T-cell (primary cell): ENCODE measurements at regions not wholly inside any gene's neighbourhood (a gene's known extent, or its start where the extent isn't known, plus 50 kb on each side); places are given as distances from the start of the nearest gene placed in this dataset.

Experiments
- ATAC-seq, 4 experiments: fragments of 200-7000 bp in 3 of 4; fragments of 150-1000 bp in 1 of 4; cut with Tn5 transposase; replicated peaks in 1 of 4; 1 replicate in 3 of 4; 2 replicates in 1 of 4; pipeline ENCODE4 v1.10.0; 2021; ENCODE audit warnings: moderate library complexity in 3 of 4, mild to moderate bottlenecking in 2 of 4, moderate number of reproducible peaks in 1 of 4
- CTCF ChIA-PET, 2 donors: fragments of 300-600 bp; sonication (Branson Sonifier 250); formaldehyde crosslinking; loops; one replicate each; lab custom pipeline; 2022; ENCODE audit warnings: antibody characterized with exemption in 2 of 2; lab: Charles Lee
- POLR2A ChIA-PET, 2 donors: fragments of 300-600 bp; sonication (Branson Sonifier 250); formaldehyde crosslinking; loops; one replicate each; lab custom pipeline; 2022; ENCODE audit warnings: antibody characterized with exemption in 2 of 2; lab: Charles Lee
- DNase-seq, 35 experiments: peaks; one replicate each; pipeline versions ENCODE4 v3.0.0 to v3.0.0-alpha.2; 2013 to 2023
- H3K27ac ChIP-seq: one replicate; pipeline ENCODE4 v1.5.1; 2013; ENCODE audit warnings: low read length
- H3K27me3 ChIP-seq, 2 experiments: replicated peaks in 1 of 2; 1 replicate in 1 of 2; 2 replicates in 1 of 2; pipeline versions ENCODE4 v1.6.1 to v1.7.0; 2013; ENCODE audit warnings: low read length in 1 of 2, mixed read lengths in 1 of 2; ENCODE audit not compliant: control insufficient read depth in 2 of 2, insufficient read depth in 2 of 2; ENCODE audit errors: extremely low read depth in 1 of 2
- H3K36me3 ChIP-seq, 2 donors: 1 replicate in 1 of 2; 2 replicates in 1 of 2; pipeline versions ENCODE4 v1.6.1 to v1.7.0; 2013; ENCODE audit warnings: low read length in 1 of 2; ENCODE audit not compliant: control insufficient read depth in 2 of 2, insufficient read depth in 1 of 2; ENCODE audit errors: extremely low read depth in 1 of 2
- H3K4me1 ChIP-seq, 2 experiments: 1 replicate in 1 of 2; 2 replicates in 1 of 2; pipeline versions ENCODE4 v1.6.1 to v1.7.0; 2013; ENCODE audit warnings: low read length in 2 of 2, mixed read lengths in 1 of 2; ENCODE audit not compliant: insufficient read depth in 2 of 2, control insufficient read depth in 1 of 2; ENCODE audit errors: extremely low read depth in 1 of 2
- H3K4me3 ChIP-seq, 2 donors: 1 replicate in 1 of 2; 2 replicates in 1 of 2; pipeline versions ENCODE4 v1.5.1 to v1.7.0; 2013; ENCODE audit warnings: mild to moderate bottlenecking in 2 of 2, low read length in 1 of 2, moderate library complexity in 1 of 2; ENCODE audit not compliant: control insufficient read depth in 1 of 2; ENCODE audit errors: extremely low read depth in 1 of 2
- H3K9me3 ChIP-seq: 2 replicates; pipeline ENCODE4 v1.7.0; 2013
- H3K27ac Mint-ChIP-seq, 2 donors: one replicate each; pipeline ENCODE4 v1.8.0; 2020 to 2021; ENCODE audit warnings: mild to moderate bottlenecking in 2 of 2, mixed read lengths in 2 of 2
- H3K27me3 Mint-ChIP-seq, 2 donors: one replicate each; pipeline ENCODE4 v1.8.0; 2021 to 2022; ENCODE audit warnings: mixed read lengths in 2 of 2
- H3K36me3 Mint-ChIP-seq: one replicate; pipeline ENCODE4 v1.8.0; 2021; ENCODE audit warnings: mixed read lengths
- H3K4me1 Mint-ChIP-seq, 3 donors: one replicate each; pipeline ENCODE4 v1.8.0; 2020 to 2022; ENCODE audit warnings: mixed read lengths in 3 of 3, mild to moderate bottlenecking in 1 of 3
- H3K4me3 Mint-ChIP-seq, 3 donors: one replicate each; pipeline ENCODE4 v1.8.0; 2020 to 2022; ENCODE audit warnings: mild to moderate bottlenecking in 3 of 3, mixed read lengths in 3 of 3, moderate library complexity in 3 of 3
- H3K9me3 Mint-ChIP-seq, 3 donors: one replicate each; pipeline ENCODE4 v1.8.0; 2020 to 2022; ENCODE audit warnings: mixed read lengths in 3 of 3
- WGBS: methylation state at CpG from one replicate; pipeline ENCODE4 v1.1.5; 2013; ENCODE audit warnings: missing lambda C conversion rate; ENCODE audit not compliant: insufficient coverage; 5-methylcytosine and 5-hydroxymethylcytosine counted together

DNA sequence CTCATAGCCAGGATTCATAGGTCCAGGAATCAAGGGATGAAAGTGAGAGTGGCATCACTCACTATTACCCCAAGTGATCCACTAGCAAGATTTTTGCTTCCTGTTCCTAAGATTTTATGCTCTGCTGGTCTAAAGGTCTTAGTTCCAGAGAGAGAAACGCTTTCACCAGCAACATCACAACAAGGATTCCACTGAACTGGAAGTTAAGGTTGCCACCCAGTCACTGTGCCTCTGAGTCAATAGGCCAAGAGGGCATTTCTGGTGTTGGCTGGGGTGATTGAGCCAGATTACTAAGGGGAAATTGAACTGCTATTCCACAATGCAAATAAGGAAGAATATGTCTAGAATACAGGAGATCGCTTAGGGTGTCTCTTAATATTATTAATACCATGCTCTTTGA is 142.5 kb upstream of the ARID2 start:
- Mint-ChIP-seq H3K27ac (no peak overlapping the region), H3K36me3 (no peaks in the 10 kb centered on the region), H3K4me1 (no peaks in the 10 kb centered on the region), H3K27me3 (peaks cover 0 to 3% of the 10 kb centered on the region in 2 donors), H3K9me3 (no peaks in the 10 kb centered on the region), H3K4me3 (no peak overlapping the region)
- H3K27ac ChIP-seq: no peak overlapping the region
- WGBS: no CpG with 5 or more reads among the region's 2 CpGs
- H3K9me3 ChIP-seq: no peaks in the 10 kb centered on the region
- DNase-seq: no peak
- CTCF ChIA-PET: no interaction called here
- H3K4me3 ChIP-seq: no peak overlapping the region
- no peaks in the 10 kb centered on the region for H3K4me1 ChIP-seq
- H3K27me3 ChIP-seq: peaks cover 0 to 4% of the 10 kb centered on the region in 2 experiments
- H3K36me3 ChIP-seq: no peaks in the 10 kb centered on the region
- ATAC-seq: no peak
- POLR2A ChIA-PET: no interaction called here

- Histone ChIP-seq H3K27me3 (peaks cover 0 to 4% of the 10 kb centered on the region in 2 experiments), H3K4me1 (no peaks in the 10 kb centered on the region), H3K9me3 (no peaks in the 10 kb centered on the region), H3K36me3 (no peaks in the 10 kb centered on the region), H3K27ac (no peak overlapping the region), H3K4me3 (no peak overlapping the region)
- POLR2A ChIA-PET: no interaction called here
- ATAC-seq (peak in 1 of 4 experiments; percentile 17), DNase-seq (peak in 1 of 35 experiments; percentile 5)
- CTCF ChIA-PET: no interaction called here
- H3K27ac Mint-ChIP-seq: no peak overlapping the region
- H3K27me3 Mint-ChIP-seq: peaks cover 2 to 3% of the 10 kb centered on the region in 2 donors
- no peak overlapping the region for H3K4me3 Mint-ChIP-seq
- H3K9me3 Mint-ChIP-seq: no peaks in the 10 kb centered on the region
- 97% methylated on average over 3 of the region's 3 CpGs for WGBS
- H3K4me1 Mint-ChIP-seq: no peaks in the 10 kb centered on the region
- no peaks in the 10 kb centered on the region for H3K36me3 Mint-ChIP-seq
Measured at GRCh38 chr12:45587877-45588533, 141.5 kb upstream of the ARID2 start.

- ChIA-PET CTCF (no interaction called here), POLR2A (no interaction called here)
- DNase-seq (no peak), ATAC-seq (no peak)
- H3K4me1 ChIP-seq: no peaks in the 10 kb centered on the region
- H3K9me3 Mint-ChIP-seq: peaks cover 0 to 3% (median 0%) of the 10 kb centered on the region in 3 donors
- H3K27ac Mint-ChIP-seq: no peak overlapping the region
- peaks cover 4% of the 10 kb centered on the region in 2 donors for H3K27me3 Mint-ChIP-seq
- no CpG with 5 or more reads among the region's 2 CpGs for WGBS
- H3K27me3 ChIP-seq: peaks cover 0 to 4% of the 10 kb centered on the region in 2 experiments
- H3K4me1 Mint-ChIP-seq: no peaks in the 10 kb centered on the region
- H3K36me3 ChIP-seq: no peaks in the 10 kb centered on the region
- H3K9me3 ChIP-seq: no peaks in the 10 kb centered on the region
- no peak overlapping the region for H3K27ac ChIP-seq
- peaks cover 3% of the 10 kb centered on the region for H3K36me3 Mint-ChIP-seq
- no peak overlapping the region for H3K4me3 Mint-ChIP-seq
- no peak overlapping the region for H3K4me3 ChIP-seq
Measured at GRCh38 chr12:45590646-45591045, 138.9 kb upstream of the ARID2 start.

- H3K4me1 Mint-ChIP-seq: no peaks in the 10 kb centered on the region
- H3K36me3 ChIP-seq: no peaks in the 10 kb centered on the region
- CTCF ChIA-PET: no interaction called here
- H3K4me3 ChIP-seq: no peak overlapping the region
- H3K36me3 Mint-ChIP-seq: peaks cover 3% of the 10 kb centered on the region
- 100% methylated on average over 1 of the region's 5 CpGs for WGBS
- H3K4me1 ChIP-seq: no peaks in the 10 kb centered on the region
- peaks cover 4 to 8% of the 10 kb centered on the region in 2 donors for H3K27me3 Mint-ChIP-seq
- no peak overlapping the region for H3K27ac ChIP-seq
- POLR2A ChIA-PET: no interaction called here
- H3K27me3 ChIP-seq: peaks cover 0 to 4% of the 10 kb centered on the region in 2 experiments
- ATAC-seq (no peak), DNase-seq (no peak)
- H3K4me3 Mint-ChIP-seq: no peak overlapping the region
- no peak overlapping the region for H3K27ac Mint-ChIP-seq
- H3K9me3 ChIP-seq: no peaks in the 10 kb centered on the region
- peaks cover 0 to 3% (median 0%) of the 10 kb centered on the region in 3 donors for H3K9me3 Mint-ChIP-seq
Measured at GRCh38 chr12:45591635-45592034, 137.9 kb upstream of the ARID2 start.

- no peaks in the 10 kb centered on the region for H3K4me1 ChIP-seq
- H3K4me3 ChIP-seq: no peak overlapping the region
- no peak for DNase-seq
- Mint-ChIP-seq H3K27ac (no peak overlapping the region), H3K4me3 (no peak overlapping the region), H3K27me3 (peaks cover 4 to 15% of the 10 kb centered on the region in 2 donors), H3K9me3 (peaks cover 0 to 3% (median 0%) of the 10 kb centered on the region in 3 donors), H3K4me1 (no peaks in the 10 kb centered on the region), H3K36me3 (peaks cover 3% of the 10 kb centered on the region)
- ChIA-PET POLR2A (no interaction called here), CTCF (no interaction called here)
- H3K9me3 ChIP-seq: no peaks in the 10 kb centered on the region
- no CpG with 5 or more reads among the region's 1 CpG for WGBS
- H3K36me3 ChIP-seq: no peaks in the 10 kb centered on the region
- ATAC-seq: no peak
- H3K27me3 ChIP-seq: no peaks in the 10 kb centered on the region
- H3K27ac ChIP-seq: no peak overlapping the region
Measured at GRCh38 chr12:45596366-45596765, 133.1 kb upstream of the ARID2 start.

DNA sequence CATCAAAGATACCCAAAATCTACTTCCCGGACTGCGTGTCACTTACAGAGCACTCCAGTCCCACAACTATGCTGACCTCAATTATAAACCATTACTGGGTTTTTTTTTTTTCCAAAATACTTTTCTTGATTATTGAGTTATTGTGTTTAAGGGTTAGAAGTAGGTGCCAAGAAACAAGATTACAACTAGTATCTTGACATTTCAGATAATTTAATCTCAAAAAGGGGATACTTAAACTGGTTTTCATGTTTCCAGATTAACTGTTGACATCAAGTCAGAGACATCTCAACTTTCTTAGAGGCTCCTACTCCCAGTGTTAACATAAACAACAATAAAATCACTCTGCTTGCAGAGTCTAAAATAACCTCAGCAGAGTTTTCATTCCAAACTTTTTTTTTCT is 131.2 kb upstream of the ARID2 start:
- DNase-seq (no peak), ATAC-seq (no peak)
- H3K4me3 Mint-ChIP-seq: no peak overlapping the region
- H3K9me3 Mint-ChIP-seq: peaks cover 0 to 3% (median 0%) of the 10 kb centered on the region in 3 donors
- H3K4me1 ChIP-seq: no peaks in the 10 kb centered on the region
- CTCF ChIA-PET: interaction anchor here in 1 of 2 donors (0.7 kb wide), 1 partner anchor 10 kb away, joined by 12 read pairs; no protein-coding TSS in a partner anchor
- POLR2A ChIA-PET: interaction anchor here in 1 of 2 donors (0.6 kb wide), 1 partner anchor 67 kb away, joined by 5 read pairs; no protein-coding TSS in a partner anchor
- H3K36me3 Mint-ChIP-seq: peaks cover 3% of the 10 kb centered on the region
- H3K27ac ChIP-seq: no peak overlapping the region
- H3K27me3 ChIP-seq: no peaks in the 10 kb centered on the region
- H3K36me3 ChIP-seq: no peaks in the 10 kb centered on the region
- H3K4me1 Mint-ChIP-seq: no peaks in the 10 kb centered on the region
- H3K27ac Mint-ChIP-seq: no peak overlapping the region
- H3K27me3 Mint-ChIP-seq: peaks cover 2 to 15% of the 10 kb centered on the region in 2 donors
- H3K4me3 ChIP-seq: no peak overlapping the region
- H3K9me3 ChIP-seq: no peaks in the 10 kb centered on the region
- WGBS: no CpG with 5 or more reads among the region's 2 CpGs
